GM23338 (cell line): ENCODE measurements at regions not wholly inside any gene's neighbourhood (a gene's known extent, or its start where the extent isn't known, plus 50 kb on each side); places are given as distances from the start of the nearest gene placed in this dataset.

Source experiments
- ATAC-seq: fragments of 200-7000 bp; cut with Tn5 transposase; 3 replicates; pipeline ENCODE4 v1.9.1; 2020
- DNase-seq: peaks from one replicate; pipeline ENCODE4 v3.0.0-alpha.2; 2015; ENCODE audit warnings: low spot score
- H2AFZ ChIP-seq: fragments of 200-600 bp; sonication (generic); 2 replicates; pipeline ENCODE4 v1.8.0; 2016; ENCODE audit warnings: antibody characterized with exemption, mild to moderate bottlenecking, moderate library complexity
- H3F3A ChIP-seq: fragments of 200-600 bp; sonication (generic); replicated peaks from 2 replicates; pipeline ENCODE4 v1.8.0; 2017; ENCODE audit warnings: antibody characterized with exemption, mixed run types, low read depth
- H3K27ac ChIP-seq: fragments of 200-600 bp; sonication (generic); 2 replicates; pipeline ENCODE4 v1.6.1; 2016; ENCODE audit warnings: low read depth
- H3K27me3 ChIP-seq: fragments of 200-600 bp; sonication (generic); 2 replicates; pipeline ENCODE4 v1.8.0; 2016; ENCODE audit warnings: mild to moderate bottlenecking, mixed run types, moderate library complexity; ENCODE audit not compliant: insufficient read depth
- H3K36me3 ChIP-seq: fragments of 200-600 bp; sonication (generic); 2 replicates; pipeline ENCODE4 v1.8.0; 2016; ENCODE audit warnings: mild to moderate bottlenecking; ENCODE audit not compliant: insufficient read depth
- H3K4me1 ChIP-seq: fragments of 200-600 bp; sonication (generic); 2 replicates; pipeline ENCODE4 v1.8.0; 2016; ENCODE audit warnings: mild to moderate bottlenecking, moderate library complexity; ENCODE audit not compliant: insufficient read depth
- H3K4me2 ChIP-seq: fragments of 200-600 bp; sonication (generic); 2 replicates; pipeline ENCODE4 v1.7.1; 2017; ENCODE audit warnings: mixed run types
- H3K4me3 ChIP-seq: fragments of 200-600 bp; sonication (generic); 2 replicates; pipeline ENCODE4 v1.6.1; 2016; ENCODE audit warnings: mixed run types
- H3K79me2 ChIP-seq: fragments of 200-600 bp; sonication (generic); replicated peaks from 2 replicates; pipeline ENCODE4 v1.8.0; 2017; ENCODE audit warnings: mild to moderate bottlenecking; ENCODE audit not compliant: insufficient read depth
- H3K9me2 ChIP-seq: fragments of 200-600 bp; sonication (generic); 2 replicates; pipeline ENCODE4 v1.8.0; 2017; ENCODE audit not compliant: insufficient read depth
- H4K20me1 ChIP-seq: fragments of 200-600 bp; sonication (generic); replicated peaks from 2 replicates; pipeline ENCODE4 v1.8.0; 2017; ENCODE audit warnings: mild to moderate bottlenecking; ENCODE audit not compliant: insufficient read depth
- H3K27ac Mint-ChIP-seq: 2 replicates; pipeline ENCODE4 v1.8.0; 2020; ENCODE audit warnings: inconsistent platforms, mild to moderate bottlenecking, moderate library complexity, mixed read lengths
- H3K27me3 Mint-ChIP-seq: 3 replicates; pipeline ENCODE4 v1.8.0; 2022; ENCODE audit warnings: low read depth, mild to moderate bottlenecking, moderate library complexity, mixed read lengths, inconsistent platforms; ENCODE audit not compliant: insufficient read depth, poor library complexity
- H3K36me3 Mint-ChIP-seq: 3 replicates; pipeline ENCODE4 v1.8.0; 2021; ENCODE audit warnings: low read depth, mild to moderate bottlenecking, inconsistent platforms, moderate library complexity, mixed read lengths
- H3K4me1 Mint-ChIP-seq: 3 replicates; pipeline ENCODE4 v1.8.0; 2020; ENCODE audit warnings: mild to moderate bottlenecking, inconsistent platforms, mixed read lengths
- H3K4me3 Mint-ChIP-seq: 3 replicates; pipeline ENCODE4 v1.8.0; 2021; ENCODE audit warnings: moderate library complexity, mild to moderate bottlenecking, inconsistent platforms, mixed read lengths
- H3K9me3 Mint-ChIP-seq: 3 replicates; pipeline ENCODE4 v1.8.0; 2020; ENCODE audit warnings: moderate library complexity, mild to moderate bottlenecking, inconsistent platforms, mixed read lengths
- CREB1 ChIP-seq: fragments of 250-450 bp; sonication (Bioruptor Pico); IDR thresholded peaks from 2 replicates; pipeline ENCODE4 v1.5.0; 2020; ENCODE audit warnings: low read depth, mild to moderate bottlenecking, moderate library complexity
- EZH2 ChIP-seq: fragments of 200-600 bp; sonication (generic); IDR thresholded peaks from one replicate; pipeline ENCODE4 v1.8.0; 2017; ENCODE audit warnings: antibody characterized with exemption, mild to moderate bottlenecking, low read depth; ENCODE audit not compliant: unreplicated experiment
- EZH2phosphoT487 ChIP-seq: fragments of 200-600 bp; sonication (generic); IDR thresholded peaks from one replicate; pipeline ENCODE4 v1.8.1; 2018; ENCODE audit warnings: antibody characterized with exemption; ENCODE audit not compliant: unreplicated experiment
- JUNB ChIP-seq: IDR thresholded peaks from one replicate; pipeline ENCODE4 v1.6.1; 2016; ENCODE audit warnings: antibody characterized with exemption; ENCODE audit not compliant: unreplicated experiment
- NANOG ChIP-seq: IDR thresholded peaks from 2 replicates; pipeline ENCODE4 v1.6.1; 2016; ENCODE audit warnings: antibody characterized with exemption, borderline replicate concordance
- REST ChIP-seq: IDR thresholded peaks from one replicate; pipeline ENCODE4 v1.6.1; 2018; ENCODE audit warnings: antibody characterized with exemption; ENCODE audit not compliant: unreplicated experiment
- STAT1 ChIP-seq: IDR thresholded peaks from one replicate; pipeline ENCODE4 v1.6.1; 2016; ENCODE audit warnings: antibody characterized with exemption; ENCODE audit not compliant: unreplicated experiment
- ZNF114 ChIP-seq: fragments of 250-450 bp; sonication (Bioruptor Pico); IDR thresholded peaks from 2 replicates; pipeline ENCODE4 v1.5.0; 2020; ENCODE audit warnings: mild to moderate bottlenecking, moderate library complexity
- ZNF331 ChIP-seq: fragments of 250-450 bp; sonication (Bioruptor Pico); IDR thresholded peaks from 2 replicates; pipeline ENCODE4 v1.5.0; 2020; ENCODE audit warnings: low read depth, mild to moderate bottlenecking, moderate library complexity
- TF ChIP-seq, protein P1 (sequence below), 2 experiments: fragments of 200-600 bp in 1 of 2; sonication (generic) in 1 of 2; conservative IDR thresholded peaks; 2 replicates each; pipeline versions ENCODE4 v1.5.1 to v1.6.1; 2016 to 2017; ENCODE audit warnings: antibody characterized with exemption in 2 of 2, low read depth in 2 of 2, mild to moderate bottlenecking in 2 of 2, moderate library complexity in 1 of 2
- TF ChIP-seq, protein P2 (sequence below): IDR thresholded peaks from 2 replicates; pipeline ENCODE4 v1.6.1; 2016; ENCODE audit warnings: antibody characterized with exemption

GRCh38 chr4:173735585-173735984, 205.6 kb upstream of the HAND2 start:
- Mint-ChIP-seq H3K36me3 (no peaks in the 10 kb centered on the region), H3K9me3 (no peaks in the 10 kb centered on the region), H3K4me3 (no peak overlapping the region), H3K27me3 (peaks cover 1% of the 10 kb centered on the region), H3K4me1 (no peaks in the 10 kb centered on the region), H3K27ac (no peak overlapping the region)
- H3K4me2 ChIP-seq, result no peak overlapping the region
- H3K4me1 ChIP-seq, result no peaks in the 10 kb centered on the region
- H3K27me3 ChIP-seq, result no peaks in the 10 kb centered on the region
- no peak overlapping the region for H2AFZ ChIP-seq
- no peak for DNase-seq
- no peaks in the 10 kb centered on the region for H3K79me2 ChIP-seq
- no peak overlapping the region for H3K4me3 ChIP-seq
- no peak overlapping the region for H3K27ac ChIP-seq
- no peaks in the 10 kb centered on the region for H3K9me2 ChIP-seq
- H3F3A ChIP-seq, result no peaks in the 10 kb centered on the region
- H4K20me1 ChIP-seq, result no peaks in the 10 kb centered on the region
- H3K36me3 ChIP-seq, result no peaks in the 10 kb centered on the region
- TF ChIP-seq ZNF114 (CRISPR knock-in tag) (no peak), REST (no peak), EZH2phosphoT487 (no peak), CREB1 (no peak), STAT1 (no peak), JUNB (no peak), ZNF331 (CRISPR knock-in tag) (no peak)
- TF ChIP-seq, protein P1, sequence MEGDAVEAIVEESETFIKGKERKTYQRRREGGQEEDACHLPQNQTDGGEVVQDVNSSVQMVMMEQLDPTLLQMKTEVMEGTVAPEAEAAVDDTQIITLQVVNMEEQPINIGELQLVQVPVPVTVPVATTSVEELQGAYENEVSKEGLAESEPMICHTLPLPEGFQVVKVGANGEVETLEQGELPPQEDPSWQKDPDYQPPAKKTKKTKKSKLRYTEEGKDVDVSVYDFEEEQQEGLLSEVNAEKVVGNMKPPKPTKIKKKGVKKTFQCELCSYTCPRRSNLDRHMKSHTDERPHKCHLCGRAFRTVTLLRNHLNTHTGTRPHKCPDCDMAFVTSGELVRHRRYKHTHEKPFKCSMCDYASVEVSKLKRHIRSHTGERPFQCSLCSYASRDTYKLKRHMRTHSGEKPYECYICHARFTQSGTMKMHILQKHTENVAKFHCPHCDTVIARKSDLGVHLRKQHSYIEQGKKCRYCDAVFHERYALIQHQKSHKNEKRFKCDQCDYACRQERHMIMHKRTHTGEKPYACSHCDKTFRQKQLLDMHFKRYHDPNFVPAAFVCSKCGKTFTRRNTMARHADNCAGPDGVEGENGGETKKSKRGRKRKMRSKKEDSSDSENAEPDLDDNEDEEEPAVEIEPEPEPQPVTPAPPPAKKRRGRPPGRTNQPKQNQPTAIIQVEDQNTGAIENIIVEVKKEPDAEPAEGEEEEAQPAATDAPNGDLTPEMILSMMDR (conservative IDR thresholded peaks at IDR 0.05; ENCODE audit: low read depth in 2 of 2), result no peak
- no peak for ATAC-seq

DNA sequence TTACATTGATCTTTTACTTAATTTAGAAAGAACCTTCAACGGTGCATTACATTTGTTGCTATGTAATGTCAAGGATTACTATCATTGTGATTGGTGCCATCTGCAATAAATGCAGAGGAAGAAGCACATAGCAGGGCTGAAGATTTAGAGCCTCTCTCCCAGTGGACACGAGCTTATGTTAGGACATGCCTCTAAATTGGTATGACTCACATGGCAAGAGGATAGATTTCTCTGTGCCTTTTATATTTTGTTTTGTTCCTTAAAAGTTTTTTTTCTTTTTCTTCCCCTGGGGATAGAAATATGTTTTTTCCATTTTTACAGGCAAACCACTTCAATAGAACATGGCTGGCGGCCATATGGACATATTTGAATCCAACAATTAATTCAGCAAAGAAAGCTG, 205.0 kb upstream of the HAND2 start:
- Histone ChIP-seq H3K9me2 (no peaks in the 10 kb centered on the region), H3K27me3 (no peaks in the 10 kb centered on the region), H3K4me1 (no peaks in the 10 kb centered on the region), H3K4me3 (no peak overlapping the region), H4K20me1 (no peaks in the 10 kb centered on the region), H3F3A (no peaks in the 10 kb centered on the region), H3K36me3 (no peaks in the 10 kb centered on the region), H2AFZ (no peak overlapping the region), H3K27ac (no peak overlapping the region), H3K79me2 (no peaks in the 10 kb centered on the region), H3K4me2 (no peak overlapping the region)
- Mint-ChIP-seq H3K27me3 (peaks cover 1% of the 10 kb centered on the region), H3K27ac (no peak overlapping the region), H3K4me1 (no peaks in the 10 kb centered on the region), H3K9me3 (no peaks in the 10 kb centered on the region), H3K36me3 (no peaks in the 10 kb centered on the region), H3K4me3 (no peak overlapping the region)
- DNase-seq, result no peak
- ATAC-seq, result no peak
- TF ChIP-seq EZH2, result no peak
- TF ChIP-seq, protein P1 (conservative IDR thresholded peaks at IDR 0.05; ENCODE audit: low read depth in 2 of 2), result no peak
- TF ChIP-seq CREB1, result no peak
- no peak for TF ChIP-seq ZNF114 (CRISPR knock-in tag)
- no peak for TF ChIP-seq NANOG
- TF ChIP-seq, protein P2, sequence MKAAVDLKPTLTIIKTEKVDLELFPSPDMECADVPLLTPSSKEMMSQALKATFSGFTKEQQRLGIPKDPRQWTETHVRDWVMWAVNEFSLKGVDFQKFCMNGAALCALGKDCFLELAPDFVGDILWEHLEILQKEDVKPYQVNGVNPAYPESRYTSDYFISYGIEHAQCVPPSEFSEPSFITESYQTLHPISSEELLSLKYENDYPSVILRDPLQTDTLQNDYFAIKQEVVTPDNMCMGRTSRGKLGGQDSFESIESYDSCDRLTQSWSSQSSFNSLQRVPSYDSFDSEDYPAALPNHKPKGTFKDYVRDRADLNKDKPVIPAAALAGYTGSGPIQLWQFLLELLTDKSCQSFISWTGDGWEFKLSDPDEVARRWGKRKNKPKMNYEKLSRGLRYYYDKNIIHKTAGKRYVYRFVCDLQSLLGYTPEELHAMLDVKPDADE, result no peak
- no peak for TF ChIP-seq REST
- TF ChIP-seq ZNF331 (CRISPR knock-in tag), result no peak
